H1 (cell line): ENCODE measurements at regions not wholly inside any gene's neighbourhood (a gene's known extent, or its start where the extent isn't known, plus 50 kb on each side); places are given as distances from the start of the nearest gene placed in this dataset.

Source experiments
- CTCF ChIA-PET: fragments of 300-600 bp; sonication (Branson Sonifier 250); formaldehyde crosslinking; loops from one replicate; lab custom pipeline; 2021; ENCODE audit not compliant: partially characterized antibody; lab: Charles Lee
- POLR2A ChIA-PET: fragments of 300-600 bp; sonication (Branson Sonifier 250); formaldehyde crosslinking; loops from one replicate; lab custom pipeline; 2021; ENCODE audit warnings: inconsistent platforms; ENCODE audit not compliant: partially characterized antibody; lab: Charles Lee
- DNase-seq, 2 experiments: peaks; one replicate each; pipeline versions ENCODE4 v3.0.0 to v3.0.0-alpha.2; 2010 to 2022; ENCODE audit warnings: low spot score in 2 of 2, low read depth in 1 of 2, mixed read lengths in 1 of 2
- FAIRE-seq: peaks from 2 replicates; lab custom pipeline; 2011; peaks lifted over from hg19 to GRCh38; lab: Jason Lieb, UNC
- H2AFZ ChIP-seq: 2 replicates; pipeline ENCODE4 v1.8.1; 2012; ENCODE audit warnings: low read length, inconsistent platforms
- H2AK5ac ChIP-seq: 2 replicates; pipeline ENCODE4 v1.6.1; 2013; ENCODE audit warnings: low read depth, low read length
- H2BK120ac ChIP-seq: replicated peaks from 2 replicates; pipeline ENCODE3; 2013; ENCODE audit warnings: low read depth, low read length, inconsistent platforms
- H2BK12ac ChIP-seq: 2 replicates; pipeline ENCODE4 v1.6.1; 2013; ENCODE audit warnings: low read depth, low read length
- H2BK15ac ChIP-seq: 2 replicates; pipeline ENCODE4 v1.6.1; 2013; ENCODE audit warnings: low read length
- H2BK20ac ChIP-seq: 2 replicates; pipeline ENCODE4 v1.6.1; 2013; ENCODE audit warnings: low read length
- H2BK5ac ChIP-seq: 2 replicates; pipeline ENCODE4 v1.6.1; 2013; ENCODE audit warnings: low read depth, low read length
- H3K14ac ChIP-seq: 2 replicates; pipeline ENCODE4 v1.6.1; 2013; ENCODE audit warnings: inconsistent platforms; ENCODE audit not compliant: insufficient read length
- H3K18ac ChIP-seq: 2 replicates; pipeline ENCODE4 v1.6.1; 2013; ENCODE audit warnings: low read length; ENCODE audit errors: extremely low read depth
- H3K23ac ChIP-seq: 2 replicates; pipeline ENCODE4 v1.6.1; 2013; ENCODE audit warnings: inconsistent platforms; ENCODE audit not compliant: insufficient read length
- H3K23me2 ChIP-seq: 2 replicates; pipeline ENCODE4 v1.6.1; 2013; ENCODE audit warnings: low read depth, low read length
- H3K27ac ChIP-seq: 2 replicates; pipeline ENCODE4 v1.6.1; 2011; ENCODE audit warnings: low read depth, low read length, inconsistent platforms
- H3K27me3 ChIP-seq, 4 experiments: replicated peaks in 1 of 4; 1 replicate in 1 of 4; 2 replicates in 3 of 4; pipeline versions ENCODE4 v1.6.1 to v1.8.1; 2011 to 2013; ENCODE audit warnings: low read length in 3 of 4, mild to moderate bottlenecking in 3 of 4, inconsistent platforms in 2 of 4, mixed read lengths in 2 of 4, moderate library complexity in 1 of 4; ENCODE audit not compliant: control insufficient read depth in 3 of 4, insufficient read depth in 3 of 4; ENCODE audit errors: extremely low read depth in 1 of 4
- H3K36me3 ChIP-seq, 4 experiments: 2 replicates each; pipeline versions ENCODE4 v1.6.1 to v1.8.1; 2011 to 2013; ENCODE audit warnings: mild to moderate bottlenecking in 4 of 4, low read length in 3 of 4, moderate library complexity in 2 of 4, control low read depth in 1 of 4, inconsistent platforms in 1 of 4; ENCODE audit not compliant: insufficient read depth in 4 of 4, control insufficient read depth in 2 of 4
- H3K4ac ChIP-seq: replicated peaks from 2 replicates; pipeline ENCODE3; 2013; ENCODE audit warnings: low read length, low read depth, mixed read lengths, inconsistent platforms; ENCODE audit not compliant: insufficient read length
- H3K4me1 ChIP-seq, 4 experiments: replicated peaks in 1 of 4; 1 replicate in 1 of 4; 2 replicates in 3 of 4; pipeline versions ENCODE4 v1.6.1 to v1.8.1; 2011 to 2013; ENCODE audit warnings: low read length in 3 of 4, inconsistent platforms in 2 of 4, mixed read lengths in 1 of 4; ENCODE audit not compliant: insufficient read depth in 4 of 4, control insufficient read depth in 3 of 4
- H3K4me2 ChIP-seq, 2 experiments: 2 replicates each; pipeline versions ENCODE4 v1.6.1 to v1.8.1; 2011 to 2013; ENCODE audit warnings: low read depth in 2 of 2, low read length in 2 of 2, control low read depth in 1 of 2, inconsistent platforms in 1 of 2, mild to moderate bottlenecking in 1 of 2; ENCODE audit not compliant: insufficient read depth in 1 of 2
- H3K4me3 ChIP-seq, 4 experiments: fragments of 200-600, 300-600 bp in 1 of 4; sonication (generic), shearing (Covaris generic), sonication (Bioruptor Twin) in 1 of 4; 2 replicates each; pipeline versions ENCODE4 v1.5.1 to v1.8.1; 2011 to 2016; ENCODE audit warnings: low read length in 4 of 4, low read depth in 3 of 4, control low read depth in 2 of 4, inconsistent platforms in 2 of 4, mild to moderate bottlenecking in 2 of 4, mixed read lengths in 1 of 4, moderate library complexity in 1 of 4; ENCODE audit not compliant: insufficient read depth in 2 of 4; ENCODE audit errors: extremely low read depth in 1 of 4
- H3K56ac ChIP-seq: replicated peaks from 2 replicates; pipeline ENCODE3; 2013; ENCODE audit warnings: low read depth, mild to moderate bottlenecking, mixed read lengths, low read length, inconsistent platforms; ENCODE audit not compliant: insufficient read length
- H3K79me1 ChIP-seq: 2 replicates; pipeline ENCODE4 v1.6.1; 2013; ENCODE audit warnings: low read depth, low read length, control low read depth
- H3K79me2 ChIP-seq, 2 experiments: 2 replicates each; pipeline versions ENCODE4 v1.6.1 to v1.8.1; 2012 to 2013; ENCODE audit warnings: low read length in 2 of 2, mild to moderate bottlenecking in 2 of 2, inconsistent platforms in 1 of 2; ENCODE audit not compliant: insufficient read depth in 2 of 2, control insufficient read depth in 1 of 2
- H3K9ac ChIP-seq, 4 experiments: replicated peaks in 1 of 4; 1 replicate in 1 of 4; 2 replicates in 3 of 4; pipeline versions ENCODE4 v1.6.1 to v1.8.1; 2011 to 2013; ENCODE audit warnings: low read depth in 3 of 4, low read length in 3 of 4, control low read depth in 2 of 4, mild to moderate bottlenecking in 2 of 4, moderate library complexity in 2 of 4, inconsistent platforms in 1 of 4; ENCODE audit errors: extremely low read depth in 1 of 4
- H3K9me3 ChIP-seq, 2 experiments: 2 replicates each; pipeline versions ENCODE4 v1.6.1 to v1.8.1; 2012 to 2013; ENCODE audit warnings: mild to moderate bottlenecking in 2 of 2, moderate library complexity in 2 of 2, control low read depth in 1 of 2, inconsistent platforms in 1 of 2, low read depth in 1 of 2, low read length in 1 of 2, mixed read lengths in 1 of 2; ENCODE audit not compliant: insufficient read depth in 2 of 2
- H4K20me1 ChIP-seq, 2 experiments: replicated peaks in 1 of 2; 2 replicates each; pipeline versions ENCODE3 to v1.8.1; 2011 to 2013; ENCODE audit warnings: inconsistent platforms in 2 of 2, low read length in 2 of 2, mild to moderate bottlenecking in 1 of 2; ENCODE audit not compliant: insufficient read depth in 2 of 2, control insufficient read depth in 1 of 2
- H4K5ac ChIP-seq: 2 replicates; pipeline ENCODE4 v1.6.1; 2013; ENCODE audit warnings: low read length, low read depth, mixed read lengths, inconsistent platforms; ENCODE audit not compliant: insufficient read length
- H4K8ac ChIP-seq: 2 replicates; pipeline ENCODE4 v1.8.0; 2013; ENCODE audit warnings: mild to moderate bottlenecking, moderate library complexity, low read length, inconsistent platforms; ENCODE audit not compliant: insufficient read depth; ENCODE audit errors: extremely low read depth
- H4K91ac ChIP-seq: replicated peaks from 2 replicates; pipeline ENCODE3; 2013; ENCODE audit warnings: low read length, mixed read lengths, inconsistent platforms; ENCODE audit not compliant: insufficient read length
- BRCA1 ChIP-seq: IDR thresholded peaks from 2 replicates; pipeline ENCODE4 v1.6.1; 2012; ENCODE audit warnings: low read depth, low read length, improper control_type of control experiment
- EP300 ChIP-seq, 2 experiments: IDR thresholded peaks; 1 replicate in 1 of 2; 2 replicates in 1 of 2; pipeline ENCODE4 v1.6.1; 2011 to 2012; ENCODE audit warnings: low read depth in 2 of 2, low read length in 2 of 2, mild to moderate bottlenecking in 2 of 2, borderline replicate concordance in 1 of 2, inconsistent platforms in 1 of 2, moderate library complexity in 1 of 2
- SRF ChIP-seq: IDR thresholded peaks from 2 replicates; pipeline ENCODE4 v1.6.1; 2011; ENCODE audit warnings: mild to moderate bottlenecking, low read depth, low read length, moderate library complexity
- WGBS, 2 experiments: shearing (Covaris generic) in 1 of 2; methylation state at CpG; one replicate each; pipeline versions ENCODE4 v1.1.6 to v1.1.7; 2013 to 2015; ENCODE audit warnings: low lambda C conversion rate in 2 of 2, mixed read lengths in 2 of 2, inconsistent platforms in 1 of 2, low coverage in 1 of 2, missing lambda C conversion rate in 1 of 2; ENCODE audit not compliant: insufficient replicate concordance in 2 of 2, insufficient coverage in 1 of 2, insufficient read length in 1 of 2; ENCODE audit errors: extremely low coverage in 1 of 2, missing lambda C conversion rate in 1 of 2; 5-methylcytosine and 5-hydroxymethylcytosine counted together
- TF ChIP-seq, protein P1 (sequence below): IDR thresholded peaks from 2 replicates; pipeline ENCODE4 v1.6.1; 2012; ENCODE audit warnings: low read length, inconsistent platforms

DNA sequence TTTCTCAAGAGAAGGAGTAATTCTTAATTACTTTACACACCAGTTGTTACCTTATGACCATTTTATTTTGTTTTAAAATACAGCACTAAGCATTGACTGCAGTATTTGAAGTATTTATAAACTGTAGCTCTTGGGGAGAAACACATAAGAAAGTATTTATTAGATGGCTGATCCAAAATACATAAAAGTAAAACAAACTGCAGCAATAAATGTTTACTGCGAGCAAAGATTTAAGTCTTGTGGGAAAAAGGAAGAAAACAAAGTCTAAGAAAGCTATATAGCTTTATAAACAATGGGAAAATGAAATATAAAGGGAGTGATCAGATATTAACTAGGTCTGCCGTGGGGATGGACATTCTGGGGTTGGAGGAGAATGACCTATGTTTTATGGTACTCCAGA, 347.2 kb upstream of the ZC3H15 start:
- H2BK12ac ChIP-seq: no peak overlapping the region
- H3K14ac ChIP-seq: no peak overlapping the region
- no peak overlapping the region for H2BK5ac ChIP-seq
- no peak overlapping the region for H3K9ac ChIP-seq
- H3K36me3 ChIP-seq: no peaks in the 10 kb centered on the region
- no peak overlapping the region for H3K23ac ChIP-seq
- 82% methylated on average over 2 of the region's 2 CpGs; no CpG with 5 or more reads in 1 of the 2 experiments for WGBS, 2 experiments
- H4K8ac ChIP-seq: no peak overlapping the region
- no peak overlapping the region for H2BK15ac ChIP-seq
- CTCF ChIA-PET: no interaction called here
- H2AFZ ChIP-seq: no peak overlapping the region
- no peaks in the 10 kb centered on the region for H3K79me2 ChIP-seq
- H3K4ac ChIP-seq: no peak overlapping the region
- FAIRE-seq: no peak
- no peaks in the 10 kb centered on the region for H3K23me2 ChIP-seq
- no peak overlapping the region for H3K27ac ChIP-seq
- no peak overlapping the region for H2BK120ac ChIP-seq
- no peak overlapping the region for H3K56ac ChIP-seq
- no peak overlapping the region for H4K91ac ChIP-seq
- no peak overlapping the region for H4K5ac ChIP-seq
- POLR2A ChIA-PET: no interaction called here
- no peak overlapping the region for H3K4me3 ChIP-seq
- H3K79me1 ChIP-seq: no peaks in the 10 kb centered on the region
- no peaks in the 10 kb centered on the region for H3K27me3 ChIP-seq
- DNase-seq: no peak
- no peak overlapping the region for H2AK5ac ChIP-seq
- no peak overlapping the region for H3K4me2 ChIP-seq
- H4K20me1 ChIP-seq: no peaks in the 10 kb centered on the region
- H3K4me1 ChIP-seq: no peaks in the 10 kb centered on the region
- H3K9me3 ChIP-seq: no peaks in the 10 kb centered on the region
- no peak overlapping the region for H3K18ac ChIP-seq
- no peak overlapping the region for H2BK20ac ChIP-seq
- TF ChIP-seq BRCA1: no peak
- TF ChIP-seq, protein P1, sequence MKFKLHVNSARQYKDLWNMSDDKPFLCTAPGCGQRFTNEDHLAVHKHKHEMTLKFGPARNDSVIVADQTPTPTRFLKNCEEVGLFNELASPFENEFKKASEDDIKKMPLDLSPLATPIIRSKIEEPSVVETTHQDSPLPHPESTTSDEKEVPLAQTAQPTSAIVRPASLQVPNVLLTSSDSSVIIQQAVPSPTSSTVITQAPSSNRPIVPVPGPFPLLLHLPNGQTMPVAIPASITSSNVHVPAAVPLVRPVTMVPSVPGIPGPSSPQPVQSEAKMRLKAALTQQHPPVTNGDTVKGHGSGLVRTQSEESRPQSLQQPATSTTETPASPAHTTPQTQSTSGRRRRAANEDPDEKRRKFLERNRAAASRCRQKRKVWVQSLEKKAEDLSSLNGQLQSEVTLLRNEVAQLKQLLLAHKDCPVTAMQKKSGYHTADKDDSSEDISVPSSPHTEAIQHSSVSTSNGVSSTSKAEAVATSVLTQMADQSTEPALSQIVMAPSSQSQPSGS: no peak
- TF ChIP-seq SRF: no peak
- no peak for TF ChIP-seq EP300 (IDR thresholded peaks at IDR 0.05; ENCODE audit: borderline replicate concordance in 1 of 2, low read depth in 2 of 2, low read length in 2 of 2)
